Upper lobe of left lung (tissue), 6 donors: ENCODE measurements at regions not wholly inside any gene's neighbourhood (a gene's known extent, or its start where the extent isn't known, plus 50 kb on each side); places are given as distances from the start of the nearest gene placed in this dataset.

Source experiments
- ATAC-seq, 2 donors: fragments of 200-7000 bp; cut with Tn5 transposase; one replicate each; pipeline ENCODE4 v1.9.1; 2022; ENCODE audit warnings: mild to moderate bottlenecking in 2 of 2, moderate library complexity in 2 of 2; ENCODE audit not compliant: low FRiP score in 2 of 2
- DNase-seq, 2 donors: peaks; one replicate each; pipeline ENCODE4 v3.0.0-alpha.2; 2019 to 2020
- H3K27ac ChIP-seq, 4 donors: fragments of 200-600 bp; sonication (generic); one replicate each; pipeline ENCODE4 v1.5.1; 2016 to 2019
- H3K27me3 ChIP-seq, 4 donors: fragments of 200-600 bp; sonication (generic); one replicate each; pipeline ENCODE4 v1.5.1; 2017 to 2019
- H3K36me3 ChIP-seq, 4 donors: fragments of 200-600 bp; sonication (generic); one replicate each; pipeline ENCODE4 v1.5.1; 2016 to 2019
- H3K4me1 ChIP-seq, 4 donors: fragments of 200-600 bp; sonication (generic); one replicate each; pipeline ENCODE4 v1.5.1; 2018 to 2019
- H3K4me3 ChIP-seq, 4 donors: fragments of 200-600 bp; sonication (generic); one replicate each; pipeline ENCODE4 v1.5.1; 2017 to 2019; ENCODE audit warnings: mild to moderate bottlenecking in 2 of 4, moderate library complexity in 1 of 4
- H3K9me3 ChIP-seq, 4 donors: fragments of 200-600 bp; sonication (generic); one replicate each; pipeline ENCODE4 v1.5.1; 2018 to 2019
- CTCF ChIP-seq, 6 experiments: fragments of 450-650 bp in 4 of 6; fragments of 200-600 bp in 2 of 6; sonication (generic) in 2 of 6; IDR thresholded peaks; one replicate each; pipeline ENCODE4 v1.5.1; 2016 to 2019; ENCODE audit warnings: antibody characterized with exemption in 6 of 6
- EP300 ChIP-seq, 4 donors: sonication (generic); formaldehyde crosslinking; IDR thresholded peaks; one replicate each; pipeline ENCODE4 v1.5.1; 2017; ENCODE audit warnings: antibody characterized with exemption in 4 of 4, control low read depth in 2 of 4
- POLR2A ChIP-seq, 4 donors: fragments of 450-650 bp; IDR thresholded peaks; one replicate each; pipeline ENCODE4 v1.5.1; 2016 to 2017; ENCODE audit warnings: antibody characterized with exemption in 4 of 4, mild to moderate bottlenecking in 2 of 4
- POLR2AphosphoS5 ChIP-seq, 2 donors: sonication (generic); formaldehyde crosslinking; IDR thresholded peaks; one replicate each; pipeline ENCODE4 v1.5.1; 2017; ENCODE audit warnings: antibody characterized with exemption in 2 of 2
- WGBS, 2 donors: methylation state at CpG; one replicate each; pipeline ENCODE4 v1.1.5; 2017 to 2018; 5-methylcytosine and 5-hydroxymethylcytosine counted together
- donor health status: DM: no; HTN: no; CAD: no; lungs with moderate emphysema.
- donor health status: DM: no; HTN: yes; CAD: no; lungs with severe emphysema.

GRCh38 chr4:188682321-188682720 lies 543.1 kb downstream of the TRIML1 start:
- WGBS, 2 donors: 55 to 82% methylated on average over 2 of the region's 2 CpGs
- no peak for DNase-seq
- no peaks in the 10 kb centered on the region for H3K27me3 ChIP-seq

GRCh38 chr4:188683571-188683970 lies 544.3 kb downstream of the TRIML1 start:
- H3K36me3 ChIP-seq: no peaks in the 10 kb centered on the region
- H3K9me3 ChIP-seq: no peaks in the 10 kb centered on the region
- no peak for DNase-seq
- TF ChIP-seq CTCF (IDR thresholded peaks at IDR 0.05) (no peak), POLR2AphosphoS5 (IDR thresholded peaks at IDR 0.05) (no peak), POLR2A (IDR thresholded peaks at IDR 0.05) (no peak), EP300 (IDR thresholded peaks at IDR 0.05) (no peak)
- no peaks in the 10 kb centered on the region for H3K4me1 ChIP-seq
- no peak overlapping the region for H3K27ac ChIP-seq
- no peak overlapping the region for H3K4me3 ChIP-seq
- no peaks in the 10 kb centered on the region for H3K27me3 ChIP-seq
- no peak for ATAC-seq
- 85 to 94% methylated on average over 2 of the region's 2 CpGs for WGBS, 2 donors

More at GRCh38 chr4:188682321-188682720, 543.1 kb downstream of the TRIML1 start:
- Histone ChIP-seq H3K4me1 (no peaks in the 10 kb centered on the region), H3K4me3 (no peak overlapping the region), H3K27ac (no peak overlapping the region), H3K36me3 (no peaks in the 10 kb centered on the region), H3K9me3 (no peaks in the 10 kb centered on the region)
- ATAC-seq: no peak
- TF ChIP-seq POLR2A (IDR thresholded peaks at IDR 0.05): no peak
- TF ChIP-seq CTCF (IDR thresholded peaks at IDR 0.05): no peak
- TF ChIP-seq EP300 (IDR thresholded peaks at IDR 0.05): no peak
- TF ChIP-seq POLR2AphosphoS5 (IDR thresholded peaks at IDR 0.05): no peak

GRCh38 chr4:188688956-188689355 lies 549.7 kb downstream of the TRIML1 start:
- H3K27ac ChIP-seq: no peak overlapping the region
- no peaks in the 10 kb centered on the region for H3K9me3 ChIP-seq
- H3K36me3 ChIP-seq: no peaks in the 10 kb centered on the region
- TF ChIP-seq EP300 (IDR thresholded peaks at IDR 0.05) (no peak), CTCF (IDR thresholded peaks at IDR 0.05) (no peak), POLR2A (IDR thresholded peaks at IDR 0.05) (no peak), POLR2AphosphoS5 (IDR thresholded peaks at IDR 0.05) (no peak)
- no peaks in the 10 kb centered on the region for H3K27me3 ChIP-seq
- no peak for ATAC-seq
- no peak overlapping the region for H3K4me3 ChIP-seq
- DNase-seq: no peak
- 92 to 94% methylated on average over 2 of the region's 2 CpGs for WGBS, 2 donors
- no peaks in the 10 kb centered on the region for H3K4me1 ChIP-seq

GRCh38 chr4:188691811-188692210 lies 552.6 kb downstream of the TRIML1 start:
- H3K4me3 ChIP-seq: no peak overlapping the region
- H3K27me3 ChIP-seq: no peaks in the 10 kb centered on the region
- DNase-seq (no peak), ATAC-seq (no peak)
- no peaks in the 10 kb centered on the region for H3K9me3 ChIP-seq
- no peaks in the 10 kb centered on the region for H3K4me1 ChIP-seq
- no peaks in the 10 kb centered on the region for H3K36me3 ChIP-seq
- no peak overlapping the region for H3K27ac ChIP-seq
- WGBS, 2 donors: 56 to 65% methylated on average over 4 of the region's 4 CpGs
- no peak for TF ChIP-seq POLR2AphosphoS5 (IDR thresholded peaks at IDR 0.05)
- no peak for TF ChIP-seq EP300 (IDR thresholded peaks at IDR 0.05)
- TF ChIP-seq CTCF (IDR thresholded peaks at IDR 0.05): no peak
- no peak for TF ChIP-seq POLR2A (IDR thresholded peaks at IDR 0.05)

- Histone ChIP-seq H3K4me1 (no peaks in the 10 kb centered on the region), H3K27me3 (no peaks in the 10 kb centered on the region), H3K4me3 (no peak overlapping the region), H3K36me3 (no peaks in the 10 kb centered on the region), H3K9me3 (no peaks in the 10 kb centered on the region), H3K27ac (no peak overlapping the region)
- 72 to 82% methylated on average over 5 of the region's 5 CpGs for WGBS, 2 donors
- no peak for DNase-seq
- TF ChIP-seq CTCF (IDR thresholded peaks at IDR 0.05): no peak
- no peak for TF ChIP-seq POLR2AphosphoS5 (IDR thresholded peaks at IDR 0.05)
- TF ChIP-seq EP300 (IDR thresholded peaks at IDR 0.05): no peak
- TF ChIP-seq POLR2A (IDR thresholded peaks at IDR 0.05): no peak
- no peak for ATAC-seq
These were observed 556.0 kb downstream of the TRIML1 start for GRCh38 chr4:188695261-188695660.
